H9 (cell line): ENCODE measurements at regions not wholly inside any gene's neighbourhood (a gene's known extent, or its start where the extent isn't known, plus 50 kb on each side); places are given as distances from the start of the nearest gene placed in this dataset.

Source experiments
- DNase-seq: peaks from one replicate; pipeline ENCODE4 v3.0.0-alpha.2; 2017
- H2AFZ ChIP-seq: one replicate; pipeline ENCODE4 v1.6.1; 2013; ENCODE audit warnings: mild to moderate bottlenecking, low read length, control low read depth, moderate library complexity
- H2AK5ac ChIP-seq: 2 replicates; pipeline ENCODE4 v1.6.1; 2013; ENCODE audit warnings: low read length, control low read depth, mixed read lengths; ENCODE audit not compliant: insufficient read length
- H2BK120ac ChIP-seq: one replicate; pipeline ENCODE4 v1.6.1; 2013; ENCODE audit warnings: low read depth, mild to moderate bottlenecking, low read length, control low read depth, inconsistent platforms; ENCODE audit not compliant: poor library complexity, severe bottlenecking
- H2BK12ac ChIP-seq: 2 replicates; pipeline ENCODE4 v1.6.1; 2013; ENCODE audit warnings: low read length, control low read depth, mixed read lengths, low read depth; ENCODE audit not compliant: insufficient read length
- H2BK15ac ChIP-seq: 2 replicates; pipeline ENCODE4 v1.6.1; 2013; ENCODE audit warnings: low read depth, low read length, control low read depth
- H2BK20ac ChIP-seq: one replicate; pipeline ENCODE4 v1.6.1; 2013; ENCODE audit warnings: low read depth, mild to moderate bottlenecking, low read length, control low read depth, inconsistent platforms; ENCODE audit not compliant: poor library complexity, severe bottlenecking
- H2BK5ac ChIP-seq: 2 replicates; pipeline ENCODE4 v1.6.1; 2013; ENCODE audit warnings: low read length, control low read depth, mixed read lengths; ENCODE audit not compliant: insufficient read length
- H3K14ac ChIP-seq: 2 replicates; pipeline ENCODE4 v1.6.1; 2013; ENCODE audit warnings: low read length, control low read depth; ENCODE audit not compliant: insufficient read depth
- H3K18ac ChIP-seq: 2 replicates; pipeline ENCODE4 v1.6.1; 2013; ENCODE audit warnings: low read depth, mild to moderate bottlenecking, mixed read lengths, low read length, control low read depth; ENCODE audit not compliant: insufficient read length
- H3K23ac ChIP-seq: 2 replicates; pipeline ENCODE4 v1.6.1; 2013; ENCODE audit warnings: low read length, control low read depth, mixed read lengths, low read depth; ENCODE audit not compliant: insufficient read length
- H3K23me2 ChIP-seq: 2 replicates; pipeline ENCODE4 v1.6.1; 2013; ENCODE audit warnings: low read depth, mild to moderate bottlenecking, mixed read lengths, low read length, control low read depth; ENCODE audit not compliant: insufficient read length, poor library complexity, severe bottlenecking
- H3K27ac ChIP-seq: 2 replicates; pipeline ENCODE4 v1.5.1; 2013; ENCODE audit warnings: low read length, control low read depth, mixed read lengths, low read depth; ENCODE audit not compliant: insufficient read length
- H3K27me3 ChIP-seq: 2 replicates; pipeline ENCODE4 v1.6.1; 2013; ENCODE audit warnings: low read length, control low read depth, inconsistent platforms; ENCODE audit not compliant: insufficient read depth
- H3K4ac ChIP-seq: 2 replicates; pipeline ENCODE4 v1.6.1; 2013; ENCODE audit warnings: low read depth, mild to moderate bottlenecking, control low read depth, inconsistent platforms, low read length, moderate library complexity
- H3K4me1 ChIP-seq: 2 replicates; pipeline ENCODE4 v1.6.1; 2013; ENCODE audit warnings: low read length, control low read depth, inconsistent platforms; ENCODE audit not compliant: insufficient read depth
- H3K4me2 ChIP-seq: 2 replicates; pipeline ENCODE4 v1.6.1; 2013; ENCODE audit warnings: low read length, control low read depth, mixed read lengths; ENCODE audit not compliant: insufficient read length, insufficient read depth
- H3K56ac ChIP-seq: 2 replicates; pipeline ENCODE4 v1.6.1; 2013; ENCODE audit warnings: low read depth, mild to moderate bottlenecking, mixed read lengths, low read length, control low read depth; ENCODE audit not compliant: insufficient read length
- H3K79me1 ChIP-seq: 2 replicates; pipeline ENCODE4 v1.6.1; 2013; ENCODE audit warnings: low read depth, mild to moderate bottlenecking, moderate library complexity, low read length, control low read depth, inconsistent platforms; ENCODE audit not compliant: insufficient read depth, poor library complexity, severe bottlenecking
- H3K79me2 ChIP-seq: 2 replicates; pipeline ENCODE4 v1.6.1; 2013; ENCODE audit warnings: low read length, control low read depth, inconsistent platforms; ENCODE audit not compliant: insufficient read depth
- H3K9ac ChIP-seq: 2 replicates; pipeline ENCODE4 v1.6.1; 2013; ENCODE audit warnings: low read length, control low read depth, mixed read lengths; ENCODE audit not compliant: insufficient read length; ENCODE audit errors: extremely low read depth
- H3K9me3 ChIP-seq: one replicate; pipeline ENCODE4 v1.6.1; 2013; ENCODE audit warnings: low read depth, low read length, inconsistent platforms; ENCODE audit not compliant: control insufficient read depth
- H3T11ph ChIP-seq: one replicate; pipeline ENCODE4 v1.6.1; 2013; ENCODE audit warnings: mild to moderate bottlenecking, low read length, control low read depth, inconsistent platforms
- H4K20me1 ChIP-seq: one replicate; pipeline ENCODE4 v1.6.1; 2013; ENCODE audit not compliant: control insufficient read depth, insufficient read length, insufficient read depth
- H4K5ac ChIP-seq: 2 replicates; pipeline ENCODE4 v1.6.1; 2013; ENCODE audit warnings: low read depth, mild to moderate bottlenecking, mixed read lengths, low read length, control low read depth; ENCODE audit not compliant: insufficient read length
- H4K8ac ChIP-seq: replicated peaks from 2 replicates; pipeline ENCODE4 v1.6.1; 2013; ENCODE audit warnings: low read length, control low read depth, mixed read lengths, low read depth; ENCODE audit not compliant: insufficient read length
- H4K91ac ChIP-seq: 2 replicates; pipeline ENCODE4 v1.6.1; 2013; ENCODE audit warnings: low read depth, mild to moderate bottlenecking, moderate library complexity, mixed read lengths, low read length, control low read depth; ENCODE audit not compliant: insufficient read length
- H3K27ac Mint-ChIP-seq, 3 experiments: 2 replicates in 2 of 3; 3 replicates in 1 of 3; pipeline ENCODE4 v1.8.0; 2020 to 2021; ENCODE audit warnings: mixed read lengths in 3 of 3, mild to moderate bottlenecking in 1 of 3, moderate library complexity in 1 of 3
- H3K27me3 Mint-ChIP-seq: 2 replicates; pipeline ENCODE4 v1.8.0; 2021; ENCODE audit warnings: low read depth, mild to moderate bottlenecking, moderate library complexity, mixed read lengths
- H3K36me3 Mint-ChIP-seq, 3 experiments: 2 replicates in 2 of 3; 3 replicates in 1 of 3; pipeline ENCODE4 v1.8.0; 2020 to 2021; ENCODE audit warnings: low read depth in 3 of 3, mixed read lengths in 3 of 3; ENCODE audit not compliant: insufficient read depth in 1 of 3
- H3K4me1 Mint-ChIP-seq, 2 experiments: 2 replicates each; pipeline ENCODE4 v1.8.0; 2020; ENCODE audit warnings: mixed read lengths in 2 of 2
- H3K4me3 Mint-ChIP-seq, 2 experiments: 2 replicates in 1 of 2; 3 replicates in 1 of 2; pipeline ENCODE4 v1.8.0; 2020 to 2021; ENCODE audit warnings: mild to moderate bottlenecking in 2 of 2, mixed read lengths in 2 of 2, moderate library complexity in 1 of 2
- H3K9me3 Mint-ChIP-seq, 2 experiments: 2 replicates in 1 of 2; 3 replicates in 1 of 2; pipeline ENCODE4 v1.8.0; 2020; ENCODE audit warnings: mild to moderate bottlenecking in 2 of 2, mixed read lengths in 2 of 2, moderate library complexity in 1 of 2
- WGBS: extraction: QIAGEN DNeasy Blood & Tissue Kit; methylation state at CpG from one replicate; pipeline ENCODE4 v1.1.7; 2013; ENCODE audit warnings: missing lambda C conversion rate, low lambda C conversion rate, mixed read lengths; ENCODE audit not compliant: insufficient read length; ENCODE audit errors: extremely low coverage; 5-methylcytosine and 5-hydroxymethylcytosine counted together
- TF ChIP-seq, protein P1 (sequence below): fragments of 200-600 bp; sonication (generic); conservative IDR thresholded peaks from 3 replicates; pipeline ENCODE4 v1.8.0; 2021; ENCODE audit warnings: antibody characterized with exemption, mild to moderate bottlenecking

- H2BK5ac ChIP-seq = no peak overlapping the region
- no peak overlapping the region for H2AK5ac ChIP-seq
- H3K79me2 ChIP-seq = no peaks in the 10 kb centered on the region
- no peak overlapping the region for H3K18ac ChIP-seq
- no peaks in the 10 kb centered on the region for H3K4me1 ChIP-seq
- H3K27ac Mint-ChIP-seq = no peak overlapping the region; a peak in 1 of 7 replicates
- H3K4ac ChIP-seq = no peak overlapping the region
- no peak overlapping the region for H3K9ac ChIP-seq
- H4K5ac ChIP-seq = no peak overlapping the region
- H3K9me3 Mint-ChIP-seq = no peaks in the 10 kb centered on the region; a peak in 1 of 5 replicates
- H3K79me1 ChIP-seq = no peaks in the 10 kb centered on the region
- no peak overlapping the region for H3T11ph ChIP-seq
- H3K4me3 Mint-ChIP-seq = no peak overlapping the region
- no peak overlapping the region for H2BK12ac ChIP-seq
- no peak overlapping the region for H2AFZ ChIP-seq
- no peak overlapping the region for H4K8ac ChIP-seq
- H3K36me3 Mint-ChIP-seq = peaks cover 0 to 4% (median 0%) of the 10 kb centered on the region in 3 experiments; a peak in 1 of 7 replicates
- no peak overlapping the region for H2BK20ac ChIP-seq
- H3K56ac ChIP-seq = no peak overlapping the region
- H3K27me3 Mint-ChIP-seq = peaks cover 4% of the 10 kb centered on the region; the same call in 1 of the 2 replicates
- H3K27me3 ChIP-seq = no peaks in the 10 kb centered on the region
- H3K23ac ChIP-seq = no peak overlapping the region
- H2BK120ac ChIP-seq = no peak overlapping the region
- H3K4me2 ChIP-seq = no peak overlapping the region
- TF ChIP-seq, protein P1, sequence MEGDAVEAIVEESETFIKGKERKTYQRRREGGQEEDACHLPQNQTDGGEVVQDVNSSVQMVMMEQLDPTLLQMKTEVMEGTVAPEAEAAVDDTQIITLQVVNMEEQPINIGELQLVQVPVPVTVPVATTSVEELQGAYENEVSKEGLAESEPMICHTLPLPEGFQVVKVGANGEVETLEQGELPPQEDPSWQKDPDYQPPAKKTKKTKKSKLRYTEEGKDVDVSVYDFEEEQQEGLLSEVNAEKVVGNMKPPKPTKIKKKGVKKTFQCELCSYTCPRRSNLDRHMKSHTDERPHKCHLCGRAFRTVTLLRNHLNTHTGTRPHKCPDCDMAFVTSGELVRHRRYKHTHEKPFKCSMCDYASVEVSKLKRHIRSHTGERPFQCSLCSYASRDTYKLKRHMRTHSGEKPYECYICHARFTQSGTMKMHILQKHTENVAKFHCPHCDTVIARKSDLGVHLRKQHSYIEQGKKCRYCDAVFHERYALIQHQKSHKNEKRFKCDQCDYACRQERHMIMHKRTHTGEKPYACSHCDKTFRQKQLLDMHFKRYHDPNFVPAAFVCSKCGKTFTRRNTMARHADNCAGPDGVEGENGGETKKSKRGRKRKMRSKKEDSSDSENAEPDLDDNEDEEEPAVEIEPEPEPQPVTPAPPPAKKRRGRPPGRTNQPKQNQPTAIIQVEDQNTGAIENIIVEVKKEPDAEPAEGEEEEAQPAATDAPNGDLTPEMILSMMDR = no peak
- no peak overlapping the region for H3K27ac ChIP-seq
- H3K4me1 Mint-ChIP-seq = peaks cover 7 to 16% of the 10 kb centered on the region in 2 experiments
- no CpG with 5 or more reads among the region's 4 CpGs for WGBS
- no peak overlapping the region for H4K91ac ChIP-seq
- H3K14ac ChIP-seq = no peak overlapping the region
- H2BK15ac ChIP-seq = no peak overlapping the region
- no peak for DNase-seq
- H4K20me1 ChIP-seq = no peaks in the 10 kb centered on the region
- H3K23me2 ChIP-seq = no peaks in the 10 kb centered on the region
- H3K9me3 ChIP-seq = no peaks in the 10 kb centered on the region
These were observed 196.2 kb downstream of the BAMBI start for GRCh38 chr10:28873540-28873939.
